ENCODE measurements at regions not wholly inside any gene's neighbourhood (a gene's known extent, or its start where the extent isn't known, plus 50 kb on each side); places are given as distances from the start of the nearest gene placed in this dataset.

DNA sequence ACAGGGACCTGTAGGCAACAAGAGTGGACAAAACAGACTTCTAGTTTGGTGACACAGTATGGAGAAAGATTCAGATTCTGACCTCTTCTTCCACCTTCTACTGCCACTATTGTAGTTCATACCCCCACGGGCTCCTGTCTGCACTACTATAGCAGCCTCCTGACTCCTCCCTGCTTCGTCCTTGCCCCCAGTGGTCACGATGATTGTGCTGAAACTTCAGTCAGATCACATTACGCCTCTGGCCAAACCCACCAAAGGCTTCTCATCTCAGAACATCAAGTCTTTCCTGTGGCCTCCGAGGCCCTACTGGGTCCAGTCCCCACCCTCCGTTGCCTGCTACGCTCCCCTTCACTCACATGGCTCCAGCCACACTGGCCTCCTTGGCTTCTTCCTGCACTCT lies 147.6 kb downstream of the CYP26B1 start:
- TF ChIP-seq EZH2 (IDR thresholded peaks at IDR 0.05; ENCODE audit: borderline replicate concordance) (no peak), EZH2phosphoT487 (IDR thresholded peaks at IDR 0.05; ENCODE audit: low read depth, severe bottlenecking, unreplicated experiment) (no peak)
- TF ChIP-seq, protein P1, sequence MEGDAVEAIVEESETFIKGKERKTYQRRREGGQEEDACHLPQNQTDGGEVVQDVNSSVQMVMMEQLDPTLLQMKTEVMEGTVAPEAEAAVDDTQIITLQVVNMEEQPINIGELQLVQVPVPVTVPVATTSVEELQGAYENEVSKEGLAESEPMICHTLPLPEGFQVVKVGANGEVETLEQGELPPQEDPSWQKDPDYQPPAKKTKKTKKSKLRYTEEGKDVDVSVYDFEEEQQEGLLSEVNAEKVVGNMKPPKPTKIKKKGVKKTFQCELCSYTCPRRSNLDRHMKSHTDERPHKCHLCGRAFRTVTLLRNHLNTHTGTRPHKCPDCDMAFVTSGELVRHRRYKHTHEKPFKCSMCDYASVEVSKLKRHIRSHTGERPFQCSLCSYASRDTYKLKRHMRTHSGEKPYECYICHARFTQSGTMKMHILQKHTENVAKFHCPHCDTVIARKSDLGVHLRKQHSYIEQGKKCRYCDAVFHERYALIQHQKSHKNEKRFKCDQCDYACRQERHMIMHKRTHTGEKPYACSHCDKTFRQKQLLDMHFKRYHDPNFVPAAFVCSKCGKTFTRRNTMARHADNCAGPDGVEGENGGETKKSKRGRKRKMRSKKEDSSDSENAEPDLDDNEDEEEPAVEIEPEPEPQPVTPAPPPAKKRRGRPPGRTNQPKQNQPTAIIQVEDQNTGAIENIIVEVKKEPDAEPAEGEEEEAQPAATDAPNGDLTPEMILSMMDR (IDR thresholded peaks at IDR 0.05; ENCODE audit: poor library complexity), result no peak

Data from hepatocyte (in vitro differentiated cells).